B cell (primary cell): ENCODE measurements at regions not wholly inside any gene's neighbourhood (a gene's known extent, or its start where the extent isn't known, plus 50 kb on each side); places are given as distances from the start of the nearest gene placed in this dataset.

Experiments used
- EZH2 ChIP-seq: IDR thresholded peaks from 2 replicates; pipeline ENCODE4 v1.6.1; 2012; ENCODE audit warnings: borderline replicate concordance, low read depth, mild to moderate bottlenecking, moderate library complexity, low read length; ENCODE audit not compliant: insufficient read depth, poor library complexity, severe bottlenecking
- TF ChIP-seq, protein P1 (sequence below): fragments of 200-600 bp; IDR thresholded peaks from one replicate; pipeline ENCODE4 v1.8.0; 2022; ENCODE audit warnings: antibody characterized with exemption, mild to moderate bottlenecking

GRCh38 chr18:64233851-64234250 is 85.0 kb upstream of the LINC00305 start:
- TF ChIP-seq, protein P1, sequence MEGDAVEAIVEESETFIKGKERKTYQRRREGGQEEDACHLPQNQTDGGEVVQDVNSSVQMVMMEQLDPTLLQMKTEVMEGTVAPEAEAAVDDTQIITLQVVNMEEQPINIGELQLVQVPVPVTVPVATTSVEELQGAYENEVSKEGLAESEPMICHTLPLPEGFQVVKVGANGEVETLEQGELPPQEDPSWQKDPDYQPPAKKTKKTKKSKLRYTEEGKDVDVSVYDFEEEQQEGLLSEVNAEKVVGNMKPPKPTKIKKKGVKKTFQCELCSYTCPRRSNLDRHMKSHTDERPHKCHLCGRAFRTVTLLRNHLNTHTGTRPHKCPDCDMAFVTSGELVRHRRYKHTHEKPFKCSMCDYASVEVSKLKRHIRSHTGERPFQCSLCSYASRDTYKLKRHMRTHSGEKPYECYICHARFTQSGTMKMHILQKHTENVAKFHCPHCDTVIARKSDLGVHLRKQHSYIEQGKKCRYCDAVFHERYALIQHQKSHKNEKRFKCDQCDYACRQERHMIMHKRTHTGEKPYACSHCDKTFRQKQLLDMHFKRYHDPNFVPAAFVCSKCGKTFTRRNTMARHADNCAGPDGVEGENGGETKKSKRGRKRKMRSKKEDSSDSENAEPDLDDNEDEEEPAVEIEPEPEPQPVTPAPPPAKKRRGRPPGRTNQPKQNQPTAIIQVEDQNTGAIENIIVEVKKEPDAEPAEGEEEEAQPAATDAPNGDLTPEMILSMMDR = no peak
- no peak for TF ChIP-seq EZH2
